ENCODE measurements at regions not wholly inside any gene's neighbourhood (a gene's known extent, or its start where the extent isn't known, plus 50 kb on each side); places are given as distances from the start of the nearest gene placed in this dataset.

DNA sequence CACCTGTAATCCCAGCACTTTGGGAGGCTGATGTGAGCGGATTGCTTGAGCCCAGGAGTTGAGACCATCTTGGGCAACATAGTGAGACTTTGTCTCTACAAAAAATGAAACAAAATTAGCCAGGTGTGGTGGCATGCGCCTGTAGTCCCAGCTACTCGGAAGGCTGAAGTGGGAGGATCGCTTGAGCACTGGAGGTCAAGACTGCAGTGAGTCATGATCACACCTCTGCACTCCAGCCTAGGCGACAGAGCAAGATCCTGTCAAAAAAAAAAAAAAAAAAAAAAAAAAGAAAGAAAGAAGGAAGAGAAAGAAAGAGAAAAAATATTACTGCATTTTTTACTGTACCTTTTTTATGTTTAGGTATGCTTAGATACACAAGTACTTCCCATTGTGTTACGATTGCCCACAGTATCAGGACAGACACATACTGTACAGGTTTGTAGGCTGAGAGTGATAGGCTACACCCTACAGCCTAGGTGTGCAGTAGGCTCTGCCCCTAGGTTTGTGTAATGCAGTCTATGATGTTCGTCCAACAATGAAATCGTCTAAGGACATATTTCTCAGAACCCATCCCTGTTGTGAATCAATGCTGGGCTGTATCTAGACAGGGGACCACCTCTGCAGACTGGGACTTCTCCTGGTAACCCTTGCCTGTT lies 160.4 kb upstream of the PWP1 start:
- DNase-seq (ENCODE audit: low spot score): no peak

DNA sequence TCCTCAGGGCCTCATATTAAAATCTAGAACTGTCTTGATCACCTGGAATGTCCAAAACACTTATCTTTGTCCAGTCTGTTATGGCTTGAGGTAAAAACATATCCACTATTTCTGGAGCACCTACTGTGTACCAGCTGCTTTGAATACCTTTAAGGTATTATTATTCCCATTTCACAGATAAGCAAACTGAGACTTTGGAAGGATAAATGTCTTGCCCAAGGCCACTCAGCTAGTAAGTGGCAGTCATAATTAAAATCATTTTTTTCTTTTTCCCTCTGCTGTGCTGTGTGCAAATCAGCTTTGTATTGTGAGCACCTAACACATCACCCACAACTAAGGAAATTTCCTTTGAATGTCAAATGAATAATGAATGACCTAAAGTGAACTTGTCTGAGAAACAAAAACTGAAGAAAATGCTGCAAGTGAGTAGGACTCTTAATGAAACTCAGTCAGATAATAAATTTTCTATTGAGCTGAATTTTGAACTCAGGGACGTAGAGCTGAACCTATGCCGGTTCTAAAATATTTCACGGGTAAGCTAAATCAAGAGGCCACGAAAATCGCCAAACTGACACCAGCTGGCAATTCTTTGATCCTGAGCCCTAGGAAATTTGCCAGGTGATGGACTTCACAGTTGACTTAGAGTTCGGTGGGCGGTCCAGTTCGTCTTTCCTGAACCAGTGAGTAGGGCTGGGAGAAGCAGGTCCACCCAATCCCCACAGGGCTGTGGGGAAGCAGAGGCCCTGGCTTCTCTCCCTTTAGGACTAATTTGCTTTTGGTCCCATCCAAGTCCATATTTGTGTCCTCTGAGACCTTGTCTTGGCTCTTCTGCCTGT lies 159.7 kb upstream of the PWP1 start:
- DNase-seq (ENCODE audit: low spot score): no peak

DNA sequence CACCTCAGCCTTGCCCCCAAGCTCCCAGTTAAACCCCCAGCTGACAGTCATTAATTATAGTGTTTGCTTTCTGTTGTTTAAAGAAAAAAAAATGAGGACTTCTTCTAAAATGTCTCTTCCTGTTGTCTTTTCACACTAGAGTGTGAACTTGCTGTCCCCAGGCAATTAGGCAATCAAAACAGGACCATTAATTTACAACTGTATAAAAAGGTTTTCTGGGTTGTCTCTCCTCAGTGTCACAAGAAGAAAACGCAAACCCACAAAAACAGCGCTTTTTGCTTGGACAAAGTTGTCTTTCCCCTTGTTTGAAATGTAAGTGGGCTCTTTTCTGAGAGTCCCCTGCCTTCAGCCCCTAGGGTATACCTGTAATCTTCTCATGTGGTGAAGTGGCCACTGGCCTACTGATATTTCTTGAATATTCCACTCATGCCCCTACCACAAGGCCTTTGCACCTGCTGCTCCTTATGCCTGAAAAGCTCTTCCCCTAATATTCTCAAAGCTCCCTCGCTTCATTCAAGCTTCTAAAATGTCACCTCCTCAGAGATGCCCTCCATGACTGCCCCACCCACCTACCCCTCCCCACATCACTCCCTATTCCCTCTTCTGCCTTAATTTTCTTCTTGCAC lies 158.9 kb upstream of the PWP1 start:
- no peak for DNase-seq (ENCODE audit: low spot score)

DNA sequence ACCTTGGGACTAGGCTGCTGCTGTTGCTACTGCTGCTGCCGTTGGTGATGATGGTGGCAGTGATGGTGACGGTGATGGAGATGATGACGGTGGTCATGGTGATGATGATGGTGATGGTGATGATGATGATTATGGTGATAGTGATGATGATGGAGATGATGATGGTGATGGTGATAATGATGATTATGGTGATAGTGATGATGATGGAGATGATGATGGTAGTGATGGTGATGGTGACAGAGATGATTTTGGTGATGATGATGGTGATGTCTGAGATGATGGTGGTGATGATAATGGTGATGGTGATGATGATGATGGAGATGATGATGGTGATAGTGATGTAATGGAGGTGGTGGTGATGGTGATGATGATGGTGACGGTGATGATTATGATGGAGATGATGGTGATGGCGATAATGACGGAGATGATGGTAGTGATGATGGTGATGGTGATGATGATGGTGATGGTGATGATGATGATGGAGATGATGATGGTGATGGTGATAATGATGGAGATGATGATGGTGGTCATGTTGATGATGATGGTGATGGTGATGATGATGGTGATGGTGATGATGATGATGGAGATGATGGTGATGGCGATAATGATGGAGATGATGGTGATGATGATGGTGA lies 156.8 kb upstream of the PWP1 start:
- DNase-seq (ENCODE audit: low spot score): no peak

DNA sequence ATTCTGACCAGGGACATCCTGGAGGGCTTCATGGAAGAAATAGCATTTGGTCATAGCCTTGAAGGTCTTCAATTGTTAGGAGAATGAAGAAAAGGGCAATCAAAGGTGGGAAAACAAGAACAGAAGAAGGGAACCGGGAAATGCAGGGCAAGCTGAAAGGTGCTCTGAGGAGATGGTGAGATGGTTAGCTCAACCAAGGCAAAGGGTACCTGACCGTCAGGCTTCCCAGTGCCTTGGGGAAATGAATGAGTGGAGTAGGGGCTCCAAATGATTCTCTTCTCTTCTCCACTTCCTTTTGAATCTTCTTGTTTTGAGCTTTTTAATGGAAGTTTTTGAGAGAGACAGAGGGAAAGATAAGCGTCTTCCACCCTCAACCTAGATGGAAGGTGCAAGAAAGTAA lies 155.6 kb upstream of the PWP1 start:
- DNase-seq (ENCODE audit: low spot score): no peak

DNA sequence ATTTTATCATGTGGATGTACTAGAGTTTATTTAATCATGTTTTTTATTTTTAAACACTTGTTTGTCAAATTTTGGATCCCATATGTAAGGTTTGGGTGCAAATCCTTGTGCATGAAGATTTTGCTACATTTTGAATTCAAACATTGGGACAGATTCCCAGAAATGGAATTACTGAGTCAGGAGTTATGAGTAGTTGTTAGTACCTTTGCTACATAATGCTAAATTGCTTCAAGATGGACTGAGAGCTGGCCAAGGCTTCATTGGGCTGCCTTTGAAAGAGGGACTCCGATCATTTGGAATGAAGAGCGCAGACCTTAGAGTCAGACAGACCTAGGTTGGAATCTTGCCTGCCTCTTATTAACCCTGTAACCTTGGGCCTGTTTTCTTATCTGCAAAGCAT lies 154.9 kb upstream of the PWP1 start:
- DNase-seq (ENCODE audit: low spot score): no peak

DNA sequence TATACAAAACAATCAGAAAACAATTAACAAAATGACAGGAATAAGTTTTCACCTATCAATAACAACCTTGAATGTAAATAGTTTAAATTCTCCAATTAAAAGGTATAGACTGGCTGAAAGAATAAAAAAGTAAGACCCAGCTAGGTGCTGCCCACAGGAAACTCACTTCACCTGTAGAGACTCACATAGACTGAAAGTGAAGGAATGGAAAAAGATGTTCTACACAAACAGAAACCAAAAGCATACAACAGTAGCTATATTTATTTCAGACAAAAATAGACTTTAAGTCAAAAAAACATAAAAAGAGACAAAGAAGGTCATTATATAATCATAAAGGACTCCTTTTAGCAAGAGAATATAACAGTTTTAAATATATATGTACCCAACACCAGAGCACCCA lies 152.4 kb upstream of the PWP1 start:
- no peak for DNase-seq (ENCODE audit: low spot score)

DNA sequence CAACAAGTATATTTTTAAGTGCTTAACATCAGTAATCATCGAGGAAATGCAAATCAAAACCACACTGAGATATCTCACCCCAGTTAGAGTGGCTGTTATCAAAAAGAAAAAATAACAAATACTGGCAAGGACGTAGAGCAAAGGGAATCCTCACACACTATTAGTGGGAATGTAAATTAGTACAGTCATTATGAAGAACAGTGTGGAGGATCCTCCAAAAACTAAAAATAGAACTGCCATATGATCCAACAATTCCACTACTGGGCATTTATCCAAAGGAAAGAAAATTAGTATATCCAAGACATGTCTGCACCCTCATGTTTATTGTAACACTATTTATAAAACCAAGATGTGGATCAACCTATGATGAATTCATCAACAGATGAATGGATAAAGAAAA lies 149.0 kb upstream of the PWP1 start:
- DNase-seq (ENCODE audit: low spot score): no peak

DNA sequence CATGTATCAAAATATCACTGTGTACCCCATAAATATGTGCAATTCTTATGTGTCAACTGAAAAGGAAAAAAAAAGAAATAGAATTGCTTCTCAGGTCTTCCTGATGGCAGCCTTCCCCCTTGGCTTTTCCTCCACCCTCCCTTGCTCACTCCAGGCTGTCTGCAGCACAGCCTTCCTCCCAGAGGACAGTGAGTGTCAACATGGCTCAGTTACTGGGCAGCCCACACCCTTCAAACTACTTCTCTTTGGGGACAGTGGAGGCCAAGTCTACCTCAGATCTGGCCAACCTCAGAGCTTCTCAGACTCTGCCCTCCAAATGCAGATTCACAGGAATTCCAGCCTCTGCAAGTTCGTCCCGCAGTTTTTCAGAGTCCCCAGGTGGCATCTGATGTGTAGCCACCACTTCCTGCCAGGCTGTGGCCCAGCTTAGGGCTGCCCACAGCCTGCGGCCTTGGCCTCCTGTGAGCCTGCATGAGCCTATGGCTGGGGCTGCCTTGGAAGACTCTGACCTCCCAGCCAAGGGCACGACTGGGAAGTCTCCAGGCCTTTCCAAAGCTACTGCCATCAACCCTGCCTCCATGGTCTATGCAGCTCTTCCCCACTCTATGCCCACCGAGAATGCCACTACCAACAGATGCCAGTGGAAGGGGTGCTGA lies 148.0 kb upstream of the PWP1 start:
- DNase-seq (ENCODE audit: low spot score): no peak

DNA sequence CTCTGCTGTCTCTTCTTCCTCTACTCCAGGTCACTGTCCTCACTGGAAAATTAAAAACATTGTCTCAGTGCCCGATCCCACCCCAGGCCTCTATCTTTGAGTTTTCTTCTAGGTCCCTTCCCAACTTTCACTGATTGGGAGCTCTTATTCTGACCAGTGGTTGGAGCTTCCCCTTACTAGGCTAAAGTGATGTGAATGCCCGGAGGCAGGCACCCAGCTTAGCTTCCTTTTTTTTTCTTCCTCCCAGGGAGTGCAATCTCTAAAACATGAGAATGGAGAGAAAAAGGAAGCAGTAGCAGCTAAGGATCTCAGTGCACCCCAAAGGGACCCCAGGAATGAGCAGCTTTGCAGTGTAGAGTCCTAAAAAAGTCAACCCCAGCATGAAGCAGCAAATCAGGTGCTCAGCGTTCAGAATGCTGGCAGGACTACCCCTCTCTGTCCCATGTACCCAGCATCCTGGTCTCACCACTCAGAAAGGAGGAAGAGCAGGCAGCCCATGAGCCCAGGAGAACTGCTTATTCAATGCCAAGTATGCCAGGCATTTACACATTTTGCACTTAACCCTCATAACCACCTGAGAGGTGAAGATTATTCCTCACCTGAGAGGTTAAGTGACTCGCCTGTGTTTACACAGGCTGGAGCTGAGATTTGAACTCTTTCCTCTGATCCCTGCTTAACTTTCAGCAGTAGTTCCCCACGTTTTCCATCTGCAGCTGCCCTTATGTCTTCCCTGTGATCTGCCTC lies 146.2 kb upstream of the PWP1 start:
- DNase-seq (ENCODE audit: low spot score): peak; percentile 41

DNA sequence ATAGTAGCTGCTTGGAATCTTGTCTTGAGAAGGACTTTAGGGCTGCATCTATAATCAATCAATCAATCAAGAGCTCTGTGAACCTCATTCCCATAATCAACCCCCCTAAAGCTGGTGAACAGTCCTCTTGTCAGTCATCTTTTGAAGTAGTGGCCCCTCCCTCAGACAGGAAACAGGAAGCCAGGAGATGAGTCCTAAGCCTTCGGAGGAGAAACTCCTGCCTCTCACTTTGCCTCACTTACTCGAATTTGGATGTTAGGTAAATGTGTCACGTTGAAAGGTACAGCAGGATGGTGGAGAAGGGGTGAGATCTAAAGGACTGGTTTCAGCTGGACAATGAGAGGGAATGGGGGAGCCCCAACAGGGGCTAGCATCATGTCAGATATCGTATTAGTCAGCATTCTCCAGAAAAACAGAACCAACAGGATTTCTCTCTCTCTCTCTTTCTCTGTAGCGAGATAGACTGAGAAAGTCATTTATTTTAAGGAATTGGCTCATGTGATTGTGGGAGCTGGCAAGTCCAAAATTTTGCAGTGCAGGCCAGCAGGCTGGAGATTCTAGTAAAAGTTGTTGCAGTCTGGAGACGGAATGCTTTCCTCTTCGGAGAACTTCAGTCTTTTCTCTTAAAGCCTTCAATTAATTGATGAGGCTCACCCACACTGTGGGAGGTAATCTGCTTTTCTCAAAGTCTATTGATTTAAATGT lies 144.4 kb upstream of the PWP1 start:
- DNase-seq (ENCODE audit: low spot score): no peak

DNA sequence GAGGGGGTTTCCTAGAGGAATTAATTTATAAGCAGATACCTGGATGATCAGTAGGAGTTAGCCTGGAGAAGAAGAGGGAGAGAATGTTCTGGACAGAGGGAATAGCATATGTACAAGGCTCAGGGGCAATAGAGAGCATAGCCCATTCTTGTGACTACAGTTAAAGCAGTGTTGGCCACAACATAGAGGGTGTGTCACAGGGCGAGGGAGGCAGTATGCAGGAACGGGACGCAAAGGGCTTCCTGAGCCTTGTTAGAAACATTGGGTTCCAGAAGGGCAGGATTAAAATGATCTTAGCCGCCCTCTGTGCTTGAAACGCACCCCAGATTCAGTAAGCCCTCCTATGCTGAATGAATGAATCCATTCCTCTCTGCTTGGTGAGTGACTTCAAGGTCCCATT lies 142.2 kb upstream of the PWP1 start:
- no peak for DNase-seq (ENCODE audit: low spot score)

DNA sequence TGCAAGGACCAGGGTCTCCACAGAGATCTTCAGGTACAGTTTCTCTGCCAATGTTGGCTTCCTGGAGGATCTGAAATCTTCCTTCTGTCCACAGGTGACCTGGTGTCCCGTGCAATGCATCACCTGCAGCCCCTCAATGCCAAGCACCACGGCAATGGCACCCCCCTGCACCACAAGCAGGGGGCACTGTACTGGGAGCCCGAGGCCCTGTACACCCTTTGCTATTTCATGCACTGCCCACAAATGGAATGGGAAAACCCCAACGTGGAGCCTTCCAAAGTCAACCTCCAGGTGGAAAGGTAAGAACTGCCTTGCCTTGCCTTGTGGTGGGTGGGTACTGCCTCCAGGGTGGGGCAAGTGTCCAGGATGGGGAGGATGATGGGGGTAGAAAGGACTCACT lies 141.8 kb upstream of the PWP1 start:
- DNase-seq (ENCODE audit: low spot score): no peak

DNA sequence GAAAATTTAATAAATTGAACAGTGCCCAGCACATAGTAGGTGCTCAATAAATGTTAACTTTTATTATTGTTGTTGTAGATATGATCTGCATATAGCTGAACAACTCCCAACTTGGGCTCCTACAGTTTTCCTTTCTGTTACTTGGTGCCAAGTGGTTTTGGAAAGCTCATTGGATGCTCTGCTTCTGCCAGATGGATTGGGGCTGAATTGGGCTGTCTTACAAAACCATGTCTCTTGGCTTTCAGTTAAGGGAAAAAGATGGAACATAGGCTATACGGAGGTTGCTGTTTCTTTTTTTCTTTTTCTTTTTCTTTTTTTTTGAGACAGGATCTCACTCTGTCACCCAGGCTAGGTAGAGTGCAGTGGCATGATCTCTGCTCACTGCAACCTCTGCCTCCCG lies 140.7 kb upstream of the PWP1 start:
- no peak for DNase-seq (ENCODE audit: low spot score)

DNA sequence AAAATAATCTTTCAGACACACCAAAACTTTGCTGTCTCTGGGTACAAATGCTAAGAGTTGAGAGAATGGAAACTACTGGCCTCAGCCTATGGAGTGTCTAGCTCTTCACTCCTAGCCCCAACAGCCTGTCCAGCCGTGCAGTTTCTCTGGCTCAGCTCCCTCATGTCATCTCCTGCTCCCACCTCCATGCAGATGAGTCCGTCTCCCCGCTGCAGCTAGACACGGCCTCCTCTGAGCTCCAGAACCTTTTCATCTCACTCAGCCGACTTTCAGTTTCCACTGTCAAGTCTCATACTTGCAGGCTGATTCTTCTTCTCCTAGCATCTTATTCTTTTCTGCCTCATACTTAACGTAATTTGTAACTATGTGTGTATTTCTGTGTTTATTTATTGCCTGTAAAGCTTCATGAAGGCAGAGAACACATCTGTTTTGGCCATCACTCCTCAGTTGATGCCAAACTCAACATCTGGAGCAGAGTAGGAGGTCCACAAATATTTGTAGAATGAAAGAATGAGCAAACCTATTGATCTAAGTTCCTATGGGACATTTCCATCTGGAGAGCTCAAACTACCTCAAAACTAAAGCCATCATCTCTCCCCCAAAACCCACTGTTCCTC lies 139.8 kb upstream of the PWP1 start:
- DNase-seq (ENCODE audit: low spot score): no peak

DNA sequence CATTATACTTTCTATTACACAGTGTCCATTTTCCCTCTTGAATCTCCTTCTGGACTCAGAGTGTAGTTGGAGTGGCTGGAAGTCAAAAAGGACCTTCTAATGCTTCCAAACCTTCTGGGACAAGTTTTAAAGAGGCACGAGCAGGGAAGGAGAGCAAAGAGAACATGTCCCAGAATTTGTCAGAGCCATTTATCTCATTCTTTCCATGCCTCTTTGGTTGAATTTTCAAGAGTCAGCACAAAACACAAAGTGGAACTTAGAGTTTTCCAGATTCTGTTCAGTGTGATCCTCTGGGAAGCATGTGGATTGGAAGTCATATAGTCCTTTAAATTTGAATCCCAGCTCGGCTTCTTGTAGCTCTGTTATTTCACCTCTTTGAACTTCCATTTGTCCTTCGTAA lies 138.2 kb upstream of the PWP1 start:
- no peak for DNase-seq (ENCODE audit: low spot score)

DNA sequence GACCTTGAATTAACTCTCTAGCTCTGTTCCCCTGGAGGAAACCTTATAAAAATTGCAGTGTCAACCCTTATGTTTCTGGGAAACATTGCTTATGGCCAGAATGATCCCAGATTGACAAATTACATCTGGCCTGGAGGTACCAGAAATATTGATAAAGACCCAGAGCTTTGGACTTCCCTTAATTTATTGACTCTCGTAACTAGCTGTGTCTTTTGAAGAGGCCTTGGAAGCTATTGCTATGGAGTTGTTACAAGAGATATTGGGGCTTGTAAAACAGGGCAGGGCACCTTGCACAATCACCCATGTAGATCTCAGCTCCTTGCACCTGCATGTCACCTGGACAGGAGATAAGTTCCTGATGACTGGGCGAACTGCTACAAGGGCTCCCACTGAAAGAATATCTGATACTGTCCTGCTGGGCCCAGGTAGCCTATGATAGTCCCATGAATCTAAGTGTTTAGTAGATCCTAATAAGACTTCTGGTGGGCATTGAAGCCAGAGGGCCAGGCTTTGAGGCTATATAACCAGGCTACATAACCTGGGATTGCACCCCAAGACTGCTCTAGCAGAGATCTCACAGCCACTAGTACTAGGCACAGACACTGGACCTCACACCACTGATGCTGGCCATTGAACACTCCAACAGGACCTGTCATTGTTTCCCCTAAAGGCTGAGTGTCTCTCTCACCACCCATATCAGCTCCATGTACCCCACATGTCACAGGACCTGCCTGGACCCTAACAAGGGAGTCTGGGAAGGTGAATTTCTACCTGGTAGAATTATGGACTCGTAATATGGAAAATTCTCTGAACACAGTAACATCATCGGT lies 135.7 kb upstream of the PWP1 start:
- DNase-seq (ENCODE audit: low spot score): no peak

DNA sequence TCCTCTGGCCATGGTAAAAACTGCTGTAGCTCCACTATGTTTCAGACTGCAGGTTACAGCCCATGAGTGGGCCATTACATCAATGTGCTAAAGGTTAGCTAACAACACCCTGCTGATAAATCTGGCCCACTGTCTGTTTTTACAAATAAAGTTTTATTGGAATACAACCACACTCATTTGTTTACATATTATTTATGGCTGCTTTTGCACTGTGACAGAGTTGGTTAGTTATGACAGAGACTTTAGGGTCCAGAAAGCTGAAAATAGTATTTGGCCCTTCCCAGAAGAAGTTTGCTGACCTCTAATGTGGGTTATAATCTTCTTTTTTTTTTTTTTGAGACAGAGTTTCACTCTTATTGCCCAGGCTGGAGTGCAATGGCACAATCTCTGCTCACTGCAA lies 134.2 kb upstream of the PWP1 start:
- no peak for DNase-seq (ENCODE audit: low spot score)

DNA sequence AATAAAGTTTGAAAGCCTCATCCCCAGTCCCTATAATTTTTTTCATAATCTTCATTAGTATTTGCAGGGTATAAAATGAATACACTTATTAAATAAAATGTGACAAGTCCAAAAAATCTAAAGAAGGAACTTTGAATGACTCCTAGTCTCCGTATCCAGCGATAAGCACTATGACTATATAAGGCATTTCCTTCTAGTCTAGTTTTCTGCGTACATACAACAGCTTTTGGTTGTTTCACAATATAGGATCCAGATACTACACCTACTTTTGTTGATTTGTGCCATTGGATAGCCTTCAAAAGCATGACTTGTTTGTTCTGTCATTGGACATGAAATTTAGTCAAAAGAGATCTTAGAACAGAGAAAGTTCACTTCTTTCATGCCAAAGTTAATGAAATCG lies 133.3 kb upstream of the PWP1 start:
- no peak for DNase-seq (ENCODE audit: low spot score)
